Umbilical cord (tissue), 1 donor: ENCODE measurements at regions not wholly inside any gene's neighbourhood (a gene's known extent, or its start where the extent isn't known, plus 50 kb on each side); places are given as distances from the start of the nearest gene placed in this dataset.

ENCODE experiments used
- DNase-seq: peaks from one replicate; pipeline ENCODE4 v3.0.0-alpha.2; 2015; ENCODE audit warnings: low spot score

DNA sequence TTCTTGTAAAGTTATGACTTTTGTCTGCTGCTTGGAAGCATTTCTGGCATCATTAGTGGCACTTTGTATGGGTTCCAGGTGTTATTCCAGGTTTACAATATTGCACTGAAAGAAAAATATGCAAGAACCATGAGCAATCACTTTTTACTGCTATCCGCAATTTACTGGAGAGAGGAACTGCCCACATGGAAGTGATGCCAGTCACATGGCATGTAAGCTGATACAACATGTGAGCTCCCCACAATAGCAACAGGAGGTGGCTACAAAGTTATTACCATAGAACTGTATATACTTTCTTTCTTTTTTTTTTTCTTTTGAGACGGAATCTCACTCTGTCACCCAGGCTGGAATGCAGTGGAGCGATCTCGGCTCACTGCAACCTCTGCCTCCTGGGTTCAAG lies 1012.1 kb downstream of the BCL11B start:
- DNase-seq = no peak

DNA sequence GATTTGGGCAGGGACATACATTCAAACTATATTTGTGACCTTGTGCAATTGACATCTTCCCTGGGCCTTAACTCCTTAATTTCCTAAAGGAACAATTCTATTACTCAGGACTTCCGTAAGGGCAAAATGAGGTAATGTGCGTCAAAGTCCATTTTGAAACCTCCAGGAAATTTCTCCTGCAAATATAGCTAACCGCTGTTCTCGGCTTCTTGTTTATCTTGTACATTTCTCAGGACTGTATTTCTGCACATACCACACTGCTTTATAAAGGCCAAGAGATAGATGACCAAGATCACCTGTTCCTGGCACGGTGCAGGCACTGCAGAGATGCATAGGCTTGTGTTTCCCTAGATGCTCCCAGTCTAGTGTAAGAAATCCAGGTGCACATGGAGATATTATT lies 1009.4 kb downstream of the BCL11B start:
- DNase-seq = no peak

DNA sequence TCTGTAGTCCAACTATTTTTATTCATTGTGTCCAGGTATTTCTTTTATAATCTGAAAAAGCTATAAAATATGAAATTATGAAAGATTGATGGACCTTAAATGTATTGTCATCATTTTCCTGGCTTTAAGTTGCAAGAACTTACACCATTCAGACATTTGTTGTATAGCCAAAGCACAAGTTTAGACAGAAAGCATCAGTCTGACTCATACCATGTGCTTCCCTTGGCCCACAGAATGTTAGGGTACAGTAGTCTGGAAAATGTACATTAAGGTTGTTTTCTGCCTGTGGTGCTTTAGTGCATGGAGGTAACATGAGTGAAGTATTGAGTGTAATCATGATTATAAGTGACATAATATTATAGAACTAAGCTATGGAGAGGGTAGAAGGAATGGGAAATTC lies 1002.5 kb downstream of the BCL11B start:
- DNase-seq = no peak

DNA sequence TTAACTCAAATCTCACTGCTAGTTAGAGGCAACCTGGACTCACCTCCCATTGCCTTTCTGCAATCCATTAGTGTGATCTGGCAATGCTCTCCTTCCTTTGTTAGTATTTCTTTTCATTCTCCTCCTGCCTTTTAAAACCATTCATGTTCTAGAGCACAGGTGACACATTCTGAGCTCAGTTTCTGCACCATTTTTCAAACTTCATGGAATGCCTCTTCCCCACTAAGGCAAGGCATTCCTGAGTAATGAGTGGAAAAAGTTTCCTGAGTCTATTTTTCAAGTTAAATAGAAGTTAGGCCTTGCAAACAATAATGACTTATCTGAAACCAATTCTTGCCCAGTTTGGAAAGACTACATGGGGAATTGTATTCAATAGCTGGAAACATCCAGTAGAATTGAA lies 1001.8 kb downstream of the BCL11B start:
- no peak for DNase-seq

DNA sequence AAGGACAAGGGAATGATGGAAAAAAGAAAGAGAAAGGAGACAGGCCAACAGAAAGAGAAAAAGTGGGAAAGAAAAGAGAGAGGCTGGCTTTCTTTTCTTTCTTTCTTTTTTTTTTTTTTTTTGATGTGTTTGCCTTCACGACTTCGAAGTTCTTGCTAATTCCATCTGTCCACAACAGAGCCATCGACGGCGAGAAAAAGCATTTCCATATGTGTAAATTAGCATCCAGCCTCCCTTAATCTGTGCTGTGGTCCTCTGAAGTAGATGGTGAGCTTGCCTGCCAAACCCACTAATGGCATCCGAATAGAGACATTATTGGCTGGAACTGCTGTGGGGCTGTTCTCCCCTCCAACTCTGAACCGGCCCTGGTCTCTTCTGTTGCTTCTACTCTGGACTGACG lies 997.4 kb downstream of the BCL11B start:
- DNase-seq = no peak

DNA sequence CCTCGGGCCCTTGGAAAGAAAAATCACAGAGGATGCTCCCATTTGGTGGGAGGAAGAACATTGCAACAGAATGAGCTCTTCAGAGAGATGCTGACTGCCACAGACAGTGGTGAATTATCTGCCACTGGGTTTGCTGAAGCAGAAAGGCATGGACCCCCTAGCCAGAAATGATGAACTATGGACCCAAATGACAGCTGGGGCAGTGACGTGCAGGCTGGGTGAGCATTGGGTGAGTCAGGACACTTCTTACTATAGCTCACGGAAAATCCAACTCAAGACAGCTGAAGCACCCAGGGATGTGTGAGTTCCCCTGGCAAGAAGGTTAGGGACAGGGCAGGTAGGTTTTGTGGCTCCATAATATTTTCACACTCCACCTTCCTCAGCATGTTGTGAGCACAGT lies 993.2 kb downstream of the BCL11B start:
- DNase-seq = no peak

DNA sequence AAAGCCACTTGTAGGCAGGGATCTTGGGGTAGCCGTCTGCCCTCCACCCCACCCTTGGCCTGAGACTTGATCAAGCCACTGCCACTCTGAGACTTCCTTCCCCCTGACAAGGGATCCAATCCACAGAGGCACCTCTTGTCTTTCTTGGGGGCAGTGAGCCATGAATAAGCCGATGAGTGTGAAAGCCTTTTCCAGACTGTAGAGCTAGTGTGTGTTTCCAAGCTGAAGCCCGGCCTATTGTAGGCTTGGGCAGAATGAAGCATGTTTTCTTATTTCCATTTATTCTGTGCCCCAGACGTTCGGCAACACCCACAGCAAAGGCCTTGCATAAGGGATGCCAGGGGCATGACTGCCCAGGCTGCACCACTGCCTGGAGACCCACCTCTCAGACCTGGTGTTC lies 991.6 kb downstream of the BCL11B start:
- DNase-seq = no peak

DNA sequence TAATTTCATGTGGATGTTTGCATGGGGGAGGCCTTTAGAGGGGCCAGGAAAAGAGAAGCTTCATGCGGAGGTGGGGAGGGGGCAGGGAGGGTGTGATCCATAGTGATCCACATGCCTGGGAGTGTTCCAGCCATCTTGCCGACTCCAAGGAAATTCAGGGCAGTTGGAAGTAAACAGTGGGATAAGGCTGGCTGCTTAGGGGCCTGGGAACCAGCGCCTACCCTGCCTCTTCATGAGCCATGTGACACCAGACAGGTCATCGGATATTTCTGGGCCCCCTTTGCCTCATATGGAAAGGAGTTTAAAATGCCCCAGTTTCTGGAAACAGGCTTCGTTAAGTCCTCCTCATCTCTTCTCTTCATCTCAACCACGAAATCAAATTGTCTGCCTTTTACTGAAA lies 983.2 kb downstream of the BCL11B start:
- no peak for DNase-seq

DNA sequence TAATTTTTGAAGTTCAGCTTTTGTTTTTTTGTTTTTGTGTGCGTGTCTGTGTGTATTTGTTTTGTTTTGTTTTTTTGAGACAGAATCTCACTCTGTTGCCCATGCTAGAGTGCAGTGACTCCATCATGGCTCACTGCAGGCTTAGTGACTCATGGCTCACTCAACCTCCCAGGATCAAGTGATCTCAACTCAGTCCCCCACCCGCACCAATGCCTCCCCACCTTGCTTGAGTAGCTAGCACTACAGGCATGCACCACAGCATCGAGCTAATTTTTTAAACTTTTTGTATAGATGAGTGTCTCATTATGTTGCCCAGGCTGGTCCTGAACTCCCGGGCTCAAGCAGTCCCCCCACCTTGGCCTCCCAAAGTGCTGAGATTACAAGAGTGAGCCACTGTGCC lies 981.4 kb downstream of the BCL11B start:
- DNase-seq = no peak

DNA sequence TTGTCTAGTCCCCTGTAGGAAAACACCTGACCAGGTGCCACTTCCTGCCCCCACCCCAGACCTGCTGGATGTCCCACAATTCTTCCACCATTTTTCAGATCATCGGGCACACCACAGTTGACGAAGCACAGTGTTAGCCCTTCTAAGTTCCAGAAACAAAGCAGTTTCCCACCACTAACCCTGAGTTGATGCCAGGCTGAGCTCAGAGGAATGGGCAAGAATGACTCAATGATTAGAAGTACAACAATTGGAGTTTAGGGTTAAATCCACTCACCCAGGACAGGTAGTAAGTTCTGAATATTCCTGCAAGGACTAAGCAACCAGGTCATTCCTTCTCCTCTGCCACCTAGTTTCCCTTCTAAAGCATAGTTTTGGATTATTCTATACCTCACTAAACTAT lies 979.8 kb downstream of the BCL11B start:
- no peak for DNase-seq

DNA sequence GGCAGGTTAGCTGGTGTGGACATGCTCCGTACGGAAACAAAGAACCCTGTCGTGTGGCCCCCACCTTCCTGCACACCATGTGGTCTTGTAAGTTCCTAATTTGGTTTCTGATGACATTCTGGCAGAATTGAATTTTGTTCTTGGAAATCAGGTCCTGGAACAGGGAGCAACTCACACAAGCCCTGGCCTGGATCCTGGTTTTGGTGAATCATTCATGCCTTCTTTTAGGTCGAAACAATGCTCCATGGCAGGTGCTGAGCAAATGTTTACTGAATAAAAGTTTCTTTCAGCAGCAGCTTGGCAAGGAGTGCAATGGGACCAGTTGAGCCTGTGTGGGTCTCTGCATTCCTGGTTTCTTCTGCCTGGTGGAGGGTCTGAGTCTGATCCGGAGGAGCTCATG lies 978.4 kb downstream of the BCL11B start:
- no peak for DNase-seq

DNA sequence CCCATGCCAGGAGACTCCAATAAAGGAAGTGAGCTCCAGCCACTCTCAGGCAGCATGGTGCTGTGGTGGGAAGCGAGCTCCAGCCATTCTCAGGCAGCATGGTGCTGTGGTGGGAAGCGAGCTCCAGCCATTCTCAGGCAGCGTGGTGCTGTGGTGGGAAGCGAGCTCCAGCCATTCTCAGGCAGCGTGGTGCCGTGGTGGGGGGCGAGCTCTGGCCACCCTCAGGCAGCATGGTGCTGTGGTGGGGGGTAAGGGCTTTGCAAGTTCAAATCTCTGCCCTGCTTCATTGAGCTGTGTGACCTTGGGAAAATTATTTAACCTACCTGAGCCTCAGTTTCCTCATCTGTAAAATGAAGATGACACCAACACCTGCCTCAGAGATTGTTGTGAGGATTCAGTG lies 975.1 kb downstream of the BCL11B start:
- DNase-seq = no peak

DNA sequence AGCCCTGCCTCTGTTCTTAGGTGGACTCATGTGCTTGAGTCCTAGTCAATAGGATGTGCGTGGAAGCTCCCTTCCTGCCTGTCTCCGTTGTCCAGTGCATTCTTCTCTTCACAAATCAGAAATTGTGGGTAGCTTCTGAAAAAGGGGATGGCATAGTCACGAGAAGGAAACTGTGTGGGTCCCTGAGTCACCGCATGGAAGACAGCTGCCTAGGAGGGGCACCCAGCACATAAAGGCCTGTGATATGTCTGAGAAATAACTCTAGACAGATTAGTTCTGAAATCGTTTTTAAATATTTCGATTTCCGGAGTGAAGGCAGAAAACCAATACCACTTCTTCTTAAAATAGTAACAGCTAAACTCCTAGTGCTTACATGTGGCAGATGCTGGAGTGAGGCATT lies 974.4 kb downstream of the BCL11B start:
- DNase-seq = no peak

DNA sequence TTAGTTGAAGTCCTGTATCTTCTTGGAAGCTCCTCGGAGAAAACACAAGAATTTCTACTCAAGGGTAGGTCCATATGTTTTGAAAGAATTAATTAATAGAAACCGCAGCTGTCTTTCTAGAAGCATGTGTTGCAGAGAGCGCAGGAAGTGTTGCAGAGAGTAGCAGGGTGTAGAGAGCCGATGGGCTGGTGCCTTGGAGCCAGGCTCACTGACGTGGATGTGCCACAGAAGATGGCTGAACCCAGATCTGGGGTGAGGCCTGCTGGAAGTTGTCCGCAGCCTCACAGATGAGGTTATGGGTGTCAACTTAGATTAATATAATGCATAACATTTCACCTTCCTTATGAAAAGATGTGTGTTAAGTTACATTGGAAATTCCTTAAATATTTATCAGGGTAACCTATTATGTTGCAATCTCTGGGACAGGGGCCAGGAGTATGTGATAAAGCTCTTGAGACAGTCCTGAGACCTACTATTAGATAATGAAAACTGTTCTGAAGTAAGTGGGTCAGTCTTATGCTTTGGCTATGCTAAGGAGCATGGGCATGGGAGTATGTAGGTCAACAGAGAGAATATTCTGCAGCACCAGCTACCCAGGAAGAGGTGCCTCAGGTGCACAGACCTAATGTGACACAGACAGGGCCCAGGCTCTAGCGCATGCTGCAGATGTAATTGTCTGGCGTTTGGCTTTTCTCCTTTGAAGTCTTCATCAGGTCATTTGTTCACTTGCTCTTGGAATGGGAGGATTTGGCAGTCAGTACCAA lies 973.3 kb downstream of the BCL11B start:
- no peak for DNase-seq

DNA sequence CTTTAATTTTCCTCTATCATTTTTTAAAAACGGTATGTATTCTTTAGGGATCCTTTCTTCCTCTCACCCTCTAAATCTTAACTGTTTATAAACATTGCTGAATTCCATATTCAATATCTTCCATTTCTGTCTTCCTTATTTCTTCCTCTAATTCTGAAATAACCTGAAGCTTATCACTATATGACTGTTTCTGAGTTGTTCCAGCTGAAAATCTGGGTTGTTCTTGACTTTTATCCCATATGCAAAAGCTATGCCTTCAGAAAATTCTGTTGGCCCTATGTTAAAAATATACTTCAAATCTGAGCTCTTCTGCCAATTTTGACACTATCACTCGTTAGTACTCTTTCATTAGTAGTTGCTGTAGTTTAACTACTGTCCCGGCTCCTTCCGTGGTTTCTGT lies 970.3 kb downstream of the BCL11B start:
- no peak for DNase-seq

DNA sequence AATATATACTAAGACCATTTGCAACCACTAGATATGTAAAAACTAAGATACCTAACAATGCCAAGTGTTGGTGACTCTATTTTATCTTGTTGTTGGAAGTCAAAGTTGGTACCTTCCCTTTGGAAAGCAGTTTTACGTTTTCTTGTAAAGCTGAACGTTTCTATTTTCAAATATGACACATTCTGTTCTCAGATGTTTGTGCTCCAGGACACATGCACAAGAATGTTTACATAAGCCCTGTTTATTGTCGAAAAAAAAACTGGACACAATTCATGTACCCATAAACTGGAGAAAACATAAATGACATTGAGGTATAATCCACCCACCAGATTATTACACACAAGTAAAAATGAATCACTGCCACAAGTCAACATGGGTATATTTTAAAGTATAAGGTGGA lies 967.4 kb downstream of the BCL11B start:
- DNase-seq = no peak

DNA sequence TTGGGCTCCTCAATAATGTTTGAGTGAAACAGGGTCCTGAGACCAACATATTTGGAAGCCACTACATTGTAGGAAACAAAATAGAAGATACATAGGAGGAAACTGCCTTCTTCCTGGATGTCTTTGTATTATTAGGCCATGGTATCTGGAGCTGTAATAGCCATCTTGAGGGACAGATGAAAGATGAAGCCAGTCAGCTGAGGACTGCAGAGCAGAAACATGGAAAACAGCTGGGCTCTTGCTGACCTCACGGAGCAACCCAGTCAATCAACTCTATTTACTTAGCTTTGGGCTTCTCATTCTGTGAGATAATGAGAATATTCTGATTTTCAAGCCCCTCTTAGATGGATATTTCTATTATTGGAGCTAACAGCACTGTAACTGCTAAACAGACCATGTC lies 962.4 kb downstream of the BCL11B start:
- DNase-seq = no peak

DNA sequence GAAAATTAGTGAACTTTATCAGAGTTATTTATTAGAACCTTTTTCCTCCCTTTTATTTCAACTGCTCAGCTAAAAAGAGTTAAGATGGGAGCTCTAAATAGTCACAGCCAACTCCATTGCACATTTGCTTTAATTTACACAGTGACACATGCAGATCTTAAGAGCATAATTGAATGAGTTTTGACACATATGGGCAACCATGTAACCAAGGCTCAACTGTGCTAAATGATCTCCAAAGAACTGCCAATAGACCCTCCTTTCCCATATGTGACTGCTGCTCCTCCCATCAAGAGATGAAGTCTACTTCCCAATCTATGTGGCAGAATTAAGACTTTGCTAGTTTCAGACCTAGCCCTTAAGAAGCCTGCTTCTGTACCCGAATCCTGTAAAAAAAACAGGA lies 960.0 kb downstream of the BCL11B start:
- no peak for DNase-seq

DNA sequence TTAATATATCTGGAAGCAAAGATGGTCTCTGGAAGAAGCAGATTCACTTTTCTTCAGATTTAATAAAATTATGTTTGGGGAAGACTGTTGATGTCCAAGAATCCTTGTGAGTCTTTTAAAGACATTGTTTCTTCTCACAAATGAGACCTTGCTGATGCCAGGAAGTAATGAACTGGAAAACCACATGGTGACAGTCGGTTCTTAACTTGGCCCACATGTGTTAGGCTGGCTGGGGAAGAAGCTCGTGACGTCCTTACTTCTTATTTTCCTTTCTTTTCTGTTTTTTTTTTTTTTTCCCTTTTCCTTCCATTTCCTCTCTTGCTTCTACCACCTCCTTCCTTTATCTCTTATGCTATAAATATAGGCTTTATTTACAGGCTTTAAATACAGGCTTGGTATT lies 950.2 kb downstream of the BCL11B start:
- no peak for DNase-seq

DNA sequence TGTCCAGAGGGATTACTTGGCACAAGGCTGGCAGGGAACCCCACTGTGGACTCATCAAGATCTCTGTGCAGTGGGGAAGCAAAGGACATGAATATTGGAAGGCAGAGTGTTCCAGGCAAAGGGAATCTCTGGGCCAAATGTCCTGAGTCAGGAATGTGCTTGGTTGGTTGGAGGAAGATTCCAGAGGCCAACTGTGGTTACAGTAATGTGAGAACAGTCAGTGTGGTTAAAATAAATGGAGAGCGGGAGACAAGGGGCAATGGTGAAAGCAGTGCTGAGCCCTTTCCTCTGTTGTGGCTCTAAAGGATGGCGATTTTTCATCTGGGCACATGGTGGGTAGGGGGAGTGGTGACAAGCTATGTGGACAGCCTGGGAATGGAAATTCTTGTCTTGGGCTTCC lies 948.2 kb downstream of the BCL11B start:
- no peak for DNase-seq

DNA sequence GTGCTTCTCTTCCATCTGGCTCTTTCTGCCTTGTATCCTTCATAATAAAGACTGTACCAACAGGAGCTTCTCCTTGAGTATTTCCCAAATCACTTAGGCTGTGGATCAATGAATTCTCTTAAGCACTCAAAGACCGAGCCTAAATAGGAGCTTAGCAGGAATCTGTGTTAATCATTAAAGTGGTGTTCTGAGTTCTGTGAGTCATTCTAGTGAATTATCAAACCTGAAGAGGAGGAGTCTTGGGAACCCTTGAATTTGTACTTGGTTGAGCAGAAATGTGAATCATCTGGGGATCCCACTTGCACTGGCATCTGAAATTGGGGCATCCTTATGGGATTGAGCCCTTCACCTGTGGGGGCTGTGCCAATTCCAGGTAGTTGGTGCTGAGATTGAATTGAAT lies 946.2 kb downstream of the BCL11B start:
- DNase-seq = no peak

DNA sequence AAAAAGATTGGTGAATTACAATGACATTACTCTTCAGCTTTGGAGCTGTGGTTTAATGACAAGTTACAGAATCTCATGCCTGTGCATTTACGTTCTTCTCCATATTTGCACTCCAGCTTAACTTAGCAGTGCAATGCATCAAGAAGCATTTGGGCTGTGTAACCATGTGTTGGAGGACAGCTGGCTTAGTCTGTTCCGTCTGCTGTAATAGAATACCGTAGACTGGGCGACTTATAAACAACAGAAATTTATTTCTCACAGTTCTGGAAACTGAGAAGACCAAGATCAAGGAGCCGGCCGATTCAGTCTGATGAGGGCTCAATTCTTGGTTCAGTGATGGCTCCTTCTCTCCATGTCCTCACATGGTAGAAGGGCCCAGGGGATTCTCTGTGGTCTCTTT lies 943.5 kb downstream of the BCL11B start:
- DNase-seq = no peak

DNA sequence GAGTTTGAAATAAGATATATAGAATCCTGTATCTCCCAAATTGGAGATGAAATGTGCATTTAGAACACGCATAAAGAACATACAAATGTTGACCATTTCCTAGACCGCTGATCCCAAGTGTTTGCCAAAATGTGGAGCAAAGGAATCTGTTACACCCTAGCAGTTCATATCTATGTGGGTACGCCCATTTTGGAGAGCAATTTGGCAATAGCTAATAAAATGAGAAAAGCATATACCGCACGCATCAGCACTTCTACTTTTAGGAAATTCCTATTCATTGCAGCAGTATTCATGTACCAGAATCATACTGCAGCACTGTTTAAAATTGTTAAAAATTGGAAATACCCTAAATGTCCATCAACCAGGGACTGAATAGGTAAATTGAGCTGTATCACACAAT lies 937.8 kb downstream of the BCL11B start:
- DNase-seq = no peak

DNA sequence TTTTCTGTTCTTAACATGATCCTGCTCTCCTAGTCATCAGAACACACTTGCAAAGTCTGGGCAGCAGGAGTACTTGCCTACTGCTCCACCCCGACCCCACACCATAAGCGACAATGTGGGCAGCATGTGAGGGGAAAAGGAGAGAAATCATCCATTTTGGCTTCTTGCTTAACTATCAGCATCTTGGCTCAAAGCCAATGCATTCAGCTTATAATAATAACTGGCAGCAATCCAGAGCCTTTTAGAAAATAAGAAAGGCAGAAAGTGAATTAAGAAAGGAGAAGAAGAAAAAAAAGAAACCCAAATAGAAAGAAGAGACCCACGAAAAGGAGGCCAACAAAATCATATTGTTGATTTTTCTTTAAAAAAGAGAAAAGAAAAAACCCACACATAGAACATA lies 930.8 kb downstream of the BCL11B start:
- DNase-seq = no peak
